HEK293 (cell line): ENCODE measurements at regions not wholly inside any gene's neighbourhood (a gene's known extent, or its start where the extent isn't known, plus 50 kb on each side); places are given as distances from the start of the nearest gene placed in this dataset.

ENCODE experiments used
- CTCF ChIA-PET: fragments of 350-600 bp; formaldehyde crosslinking; extraction: SDS; loops from one replicate; lab custom pipeline; 2021; ENCODE audit warnings: antibody characterized with exemption; lab: Yijun Ruan, JAX
- POLR2A ChIA-PET: fragments of 300-600 bp; formaldehyde crosslinking; extraction: SDS; loops from one replicate; lab custom pipeline; 2020; ENCODE audit warnings: antibody characterized with exemption, inconsistent platforms; lab: Yijun Ruan, JAX
- H3K27ac ChIP-seq: fragments of 200-500 bp; sonication (Bioruptor generic); 2 replicates; pipeline ENCODE4 v1.5.1; 2014; ENCODE audit warnings: low read depth, low read length, control low read depth, inconsistent platforms; ENCODE audit errors: extremely low read depth
- H3K36me3 ChIP-seq, 2 experiments: fragments of 200-500 bp in 1 of 2; sonication (Bioruptor generic) in 1 of 2; 1 replicate in 1 of 2; 2 replicates in 1 of 2; pipeline ENCODE4 v1.5.1; 2014 to 2017; ENCODE audit warnings: inconsistent platforms in 2 of 2, low read length in 2 of 2; ENCODE audit not compliant: control insufficient read depth in 2 of 2, insufficient read depth in 1 of 2
- H3K4me1 ChIP-seq: fragments of 200-500 bp; sonication (Bioruptor generic); 2 replicates; pipeline ENCODE4 v1.5.1; 2014; ENCODE audit warnings: mild to moderate bottlenecking, low read length, inconsistent platforms; ENCODE audit not compliant: control insufficient read depth, insufficient read depth
- H3K4me3 ChIP-seq: 2 replicates; pipeline ENCODE4 v1.5.1; 2011; ENCODE audit warnings: low read depth, mild to moderate bottlenecking, control low read depth, low read length, moderate library complexity
- H3K9me3 ChIP-seq: fragments of 200-500 bp; sonication (Bioruptor generic); 2 replicates; pipeline ENCODE4 v1.5.1; 2014; ENCODE audit warnings: low read depth, low read length, inconsistent platforms; ENCODE audit not compliant: control insufficient read depth, insufficient read depth
- FEZF1 ChIP-seq: fragments of 450-650 bp; formaldehyde crosslinking; IDR thresholded peaks from 2 replicates; pipeline ENCODE4 v1.5.1; 2016; ENCODE audit warnings: missing biosample characterization, missing genetic modification characterization
- HIC1 ChIP-seq: fragments of 450-650 bp; formaldehyde crosslinking; IDR thresholded peaks from 2 replicates; pipeline ENCODE4 v1.5.1; 2016; ENCODE audit warnings: missing biosample characterization, missing genetic modification characterization
- MZF1 ChIP-seq: fragments of 450-650 bp; formaldehyde crosslinking; IDR thresholded peaks from 2 replicates; pipeline ENCODE4 v1.5.1; 2017; ENCODE audit warnings: missing biosample characterization, missing genetic modification characterization, borderline replicate concordance
- PRDM2 ChIP-seq: fragments of 450-650 bp; formaldehyde crosslinking; IDR thresholded peaks from 2 replicates; pipeline ENCODE4 v1.5.1; 2016; ENCODE audit warnings: missing biosample characterization, missing genetic modification characterization, borderline replicate concordance
- TCF7L2 ChIP-seq: IDR thresholded peaks from 2 replicates; pipeline ENCODE4 v1.6.1; 2011; ENCODE audit warnings: low read depth, mild to moderate bottlenecking, inconsistent platforms, low read length, moderate library complexity, borderline replicate concordance
- WT1 ChIP-seq: fragments of 450-650 bp; formaldehyde crosslinking; IDR thresholded peaks from 2 replicates; pipeline ENCODE4 v1.5.1; 2016; ENCODE audit warnings: missing biosample characterization, missing genetic modification characterization
- ZFP37 ChIP-seq: fragments of 450-650 bp; formaldehyde crosslinking; IDR thresholded peaks from 2 replicates; pipeline ENCODE4 v1.5.1; 2016; ENCODE audit warnings: missing biosample characterization, missing genetic modification characterization
- ZNF10 ChIP-seq: fragments of 450-650 bp; formaldehyde crosslinking; IDR thresholded peaks from 2 replicates; pipeline ENCODE4 v1.5.1; 2017; ENCODE audit warnings: missing biosample characterization, missing genetic modification characterization
- ZNF214 ChIP-seq: fragments of 450-650 bp; formaldehyde crosslinking; IDR thresholded peaks from 2 replicates; pipeline ENCODE4 v1.5.1; 2017; ENCODE audit warnings: missing biosample characterization, mild to moderate bottlenecking, missing genetic modification characterization, borderline replicate concordance
- ZNF23 ChIP-seq: fragments of 450-650 bp; formaldehyde crosslinking; IDR thresholded peaks from 2 replicates; pipeline ENCODE4 v1.5.1; 2016; ENCODE audit warnings: missing biosample characterization, missing genetic modification characterization, borderline replicate concordance
- ZNF24 ChIP-seq: fragments of 450-650 bp; formaldehyde crosslinking; IDR thresholded peaks from 2 replicates; pipeline ENCODE4 v1.5.1; 2016; ENCODE audit warnings: missing biosample characterization, missing genetic modification characterization
- ZNF248 ChIP-seq: fragments of 450-650 bp; formaldehyde crosslinking; IDR thresholded peaks from 2 replicates; pipeline ENCODE4 v1.5.1; 2017; ENCODE audit warnings: missing biosample characterization, missing genetic modification characterization
- ZNF350 ChIP-seq: fragments of 450-650 bp; formaldehyde crosslinking; IDR thresholded peaks from 2 replicates; pipeline ENCODE4 v1.5.0; 2017; ENCODE audit warnings: missing biosample characterization, mild to moderate bottlenecking, missing genetic modification characterization
- ZNF423 ChIP-seq: fragments of 450-650 bp; formaldehyde crosslinking; IDR thresholded peaks from 2 replicates; pipeline ENCODE4 v1.5.1; 2016; ENCODE audit warnings: missing biosample characterization, missing genetic modification characterization
- ZNF548 ChIP-seq: fragments of 450-650 bp; formaldehyde crosslinking; IDR thresholded peaks from 2 replicates; pipeline ENCODE4 v1.5.1; 2016; ENCODE audit warnings: missing biosample characterization, missing genetic modification characterization
- ZNF621 ChIP-seq: fragments of 450-650 bp; formaldehyde crosslinking; IDR thresholded peaks from 2 replicates; pipeline ENCODE4 v1.5.1; 2017; ENCODE audit warnings: missing biosample characterization, missing genetic modification characterization
- ZNF645 ChIP-seq: fragments of 450-650 bp; formaldehyde crosslinking; IDR thresholded peaks from 2 replicates; pipeline ENCODE4; 2016; ENCODE audit warnings: missing biosample characterization, missing genetic modification characterization
- ZNF677 ChIP-seq: fragments of 450-650 bp; IDR thresholded peaks from 2 replicates; pipeline ENCODE4 v1.5.0; 2018; ENCODE audit warnings: missing biosample characterization, mild to moderate bottlenecking, missing genetic modification characterization, moderate library complexity
- ZNF76 ChIP-seq: fragments of 450-650 bp; formaldehyde crosslinking; IDR thresholded peaks from 2 replicates; pipeline ENCODE4; 2016; ENCODE audit warnings: low read depth, missing biosample characterization, missing genetic modification characterization, borderline replicate concordance
- ZNF776 ChIP-seq: fragments of 450-650 bp; formaldehyde crosslinking; IDR thresholded peaks from 2 replicates; pipeline ENCODE4 v1.5.0; 2017; ENCODE audit warnings: missing biosample characterization, missing genetic modification characterization, borderline replicate concordance
- ZNF777 ChIP-seq: fragments of 450-650 bp; formaldehyde crosslinking; IDR thresholded peaks from 2 replicates; pipeline ENCODE4 v1.5.1; 2017; ENCODE audit warnings: missing biosample characterization, missing genetic modification characterization, borderline replicate concordance
- ZNF791 ChIP-seq: fragments of 450-650 bp; formaldehyde crosslinking; IDR thresholded peaks from 2 replicates; pipeline ENCODE4 v1.5.1; 2016; ENCODE audit warnings: missing biosample characterization, missing genetic modification characterization
- ZSCAN23 ChIP-seq: fragments of 450-650 bp; formaldehyde crosslinking; IDR thresholded peaks from 2 replicates; pipeline ENCODE4 v1.5.1; 2016; ENCODE audit warnings: missing biosample characterization, missing genetic modification characterization
- ZSCAN30 ChIP-seq: fragments of 450-650 bp; IDR thresholded peaks from 2 replicates; pipeline ENCODE4 v1.5.1; 2018; ENCODE audit warnings: missing biosample characterization, mild to moderate bottlenecking, missing genetic modification characterization, moderate library complexity
- ZXDB ChIP-seq: fragments of 450-650 bp; formaldehyde crosslinking; IDR thresholded peaks from 2 replicates; pipeline ENCODE4 v1.5.1; 2016; ENCODE audit warnings: missing biosample characterization, missing genetic modification characterization

GRCh38 chr17:69783865-69784264 lies 291.2 kb upstream of the KCNJ16 start:
- H3K4me3 ChIP-seq = no peak overlapping the region
- ChIA-PET CTCF (interaction anchor here (1.6 kb wide), 1 partner anchor 258 kb away, joined by 4 read pairs; no protein-coding TSS in a partner anchor), POLR2A (no interaction called here)
- H3K36me3 ChIP-seq = no peaks in the 10 kb centered on the region
- H3K9me3 ChIP-seq = no peaks in the 10 kb centered on the region
- H3K4me1 ChIP-seq = no peaks in the 10 kb centered on the region
- no peak overlapping the region for H3K27ac ChIP-seq
- TF ChIP-seq ZNF645 (tag by site-specific recombination) (no peak), FEZF1 (tag by site-specific recombination) (no peak), MZF1 (tag by site-specific recombination) (no peak), ZFP37 (tag by site-specific recombination) (no peak), ZNF76 (tag by site-specific recombination) (no peak), ZSCAN30 (tag by site-specific recombination) (no peak), ZNF791 (no peak), TCF7L2 (no peak), ZNF23 (tag by site-specific recombination) (no peak), ZNF248 (tag by site-specific recombination) (no peak), PRDM2 (tag by site-specific recombination) (no peak), ZXDB (tag by site-specific recombination) (no peak), ZNF548 (tag by site-specific recombination) (no peak), ZNF677 (tag by site-specific recombination) (no peak)

GRCh38 chr17:69788957-69789356 lies 286.1 kb upstream of the KCNJ16 start:
- ChIA-PET CTCF (no interaction called here), POLR2A (no interaction called here)
- no peaks in the 10 kb centered on the region for H3K4me1 ChIP-seq
- no peaks in the 10 kb centered on the region for H3K9me3 ChIP-seq
- H3K27ac ChIP-seq = no peak overlapping the region
- no peaks in the 10 kb centered on the region for H3K36me3 ChIP-seq
- H3K4me3 ChIP-seq = no peak overlapping the region
- TF ChIP-seq ZNF214 (no peak), ZNF621 (tag by site-specific recombination) (no peak), ZNF10 (tag by site-specific recombination) (no peak), ZSCAN23 (tag by site-specific recombination) (no peak), HIC1 (tag by site-specific recombination) (no peak), ZNF777 (tag by site-specific recombination) (no peak), ZNF350 (tag by site-specific recombination) (no peak), ZNF776 (no peak), ZNF423 (tag by site-specific recombination) (no peak), ZNF24 (tag by site-specific recombination) (no peak), WT1 (tag by site-specific recombination) (no peak)
